WI38 (cell line): ENCODE measurements at regions not wholly inside any gene's neighbourhood (a gene's known extent, or its start where the extent isn't known, plus 50 kb on each side); places are given as distances from the start of the nearest gene placed in this dataset.

Source experiments
- H3K4me3 ChIP-seq: 2 replicates; pipeline ENCODE4 v1.5.1; 2011; ENCODE audit warnings: low read depth, mild to moderate bottlenecking, control low read depth, low read length
- TF ChIP-seq, protein P1 (sequence below): IDR thresholded peaks from 2 replicates; pipeline ENCODE4 v1.5.1; 2012; ENCODE audit warnings: low read depth, mild to moderate bottlenecking, control low read depth, low read length

DNA sequence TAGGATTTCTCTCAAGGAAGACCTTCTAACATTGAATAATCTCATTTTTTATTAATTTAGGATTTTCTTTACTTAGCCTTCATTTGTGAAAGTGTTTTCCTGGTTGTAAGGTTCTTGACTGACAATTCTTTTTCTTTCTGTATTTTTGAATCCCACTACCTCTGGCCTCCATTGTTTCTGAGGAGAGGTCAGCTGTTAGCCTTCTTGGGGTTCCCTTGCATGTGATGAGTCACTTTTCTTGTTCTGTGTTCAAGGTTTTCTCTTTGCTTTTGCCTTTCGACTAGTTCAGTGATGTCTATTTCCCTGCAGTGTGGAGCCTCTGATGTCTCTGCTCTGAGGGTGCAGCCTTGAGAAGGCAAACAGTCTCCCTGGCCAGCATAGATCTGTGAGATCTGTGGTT, 304.1 kb upstream of the ZNF32 start:
- no peak overlapping the region for H3K4me3 ChIP-seq
- TF ChIP-seq, protein P1, sequence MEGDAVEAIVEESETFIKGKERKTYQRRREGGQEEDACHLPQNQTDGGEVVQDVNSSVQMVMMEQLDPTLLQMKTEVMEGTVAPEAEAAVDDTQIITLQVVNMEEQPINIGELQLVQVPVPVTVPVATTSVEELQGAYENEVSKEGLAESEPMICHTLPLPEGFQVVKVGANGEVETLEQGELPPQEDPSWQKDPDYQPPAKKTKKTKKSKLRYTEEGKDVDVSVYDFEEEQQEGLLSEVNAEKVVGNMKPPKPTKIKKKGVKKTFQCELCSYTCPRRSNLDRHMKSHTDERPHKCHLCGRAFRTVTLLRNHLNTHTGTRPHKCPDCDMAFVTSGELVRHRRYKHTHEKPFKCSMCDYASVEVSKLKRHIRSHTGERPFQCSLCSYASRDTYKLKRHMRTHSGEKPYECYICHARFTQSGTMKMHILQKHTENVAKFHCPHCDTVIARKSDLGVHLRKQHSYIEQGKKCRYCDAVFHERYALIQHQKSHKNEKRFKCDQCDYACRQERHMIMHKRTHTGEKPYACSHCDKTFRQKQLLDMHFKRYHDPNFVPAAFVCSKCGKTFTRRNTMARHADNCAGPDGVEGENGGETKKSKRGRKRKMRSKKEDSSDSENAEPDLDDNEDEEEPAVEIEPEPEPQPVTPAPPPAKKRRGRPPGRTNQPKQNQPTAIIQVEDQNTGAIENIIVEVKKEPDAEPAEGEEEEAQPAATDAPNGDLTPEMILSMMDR, result no peak

DNA sequence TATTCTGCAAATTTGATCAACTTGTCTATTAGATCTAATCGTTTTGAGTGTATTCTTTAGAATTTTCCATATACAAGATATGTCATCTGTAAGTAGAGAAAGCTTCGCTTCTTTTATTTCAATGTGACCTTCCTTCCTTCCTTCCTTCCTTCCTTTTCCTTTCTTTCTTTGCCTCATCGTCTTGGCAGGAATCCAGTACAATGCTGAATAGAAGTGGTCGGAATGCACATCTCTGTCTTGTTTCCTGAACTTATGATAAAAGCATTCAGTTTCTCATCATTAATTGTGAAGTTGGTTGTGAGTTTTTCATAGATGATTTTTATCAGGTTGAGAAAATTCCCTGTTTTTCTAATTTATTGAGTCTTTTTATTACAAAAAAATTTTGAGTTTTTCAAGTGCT, 300.7 kb upstream of the ZNF32 start:
- TF ChIP-seq, protein P1, result no peak
- no peak overlapping the region for H3K4me3 ChIP-seq

DNA sequence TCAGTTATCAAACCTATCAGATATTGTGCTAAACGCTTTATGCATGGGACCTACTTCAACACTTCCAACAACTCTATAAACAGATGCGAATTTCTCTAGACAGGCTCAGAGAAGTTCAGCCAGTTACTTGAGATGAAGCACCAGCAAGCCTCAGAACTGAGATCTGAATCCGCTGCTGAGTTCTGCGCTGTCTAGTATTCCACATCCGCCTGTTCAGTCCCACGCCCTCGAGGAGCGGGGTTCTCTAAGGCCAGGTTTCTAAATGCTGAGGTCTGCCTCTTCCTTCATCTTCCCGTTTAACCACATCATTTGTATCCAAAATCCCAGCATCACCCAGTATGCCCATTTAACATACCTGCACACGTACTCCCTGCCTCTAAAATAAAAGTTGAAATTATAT, 297.8 kb upstream of the ZNF32 start:
- no peak overlapping the region for H3K4me3 ChIP-seq
- TF ChIP-seq, protein P1, result no peak

GRCh38 chr10:43945908-43946307, 297.2 kb upstream of the ZNF32 start:
- TF ChIP-seq, protein P1, result no peak
- H3K4me3 ChIP-seq, result no peak overlapping the region

GRCh38 chr10:43945094-43945730, 296.5 kb upstream of the ZNF32 start:
- no peak overlapping the region for H3K4me3 ChIP-seq
- TF ChIP-seq, protein P1, result no peak

GRCh38 chr10:43944381-43945093, 295.9 kb upstream of the ZNF32 start:
- H3K4me3 ChIP-seq, result no peak overlapping the region
- TF ChIP-seq, protein P1, result no peak

DNA sequence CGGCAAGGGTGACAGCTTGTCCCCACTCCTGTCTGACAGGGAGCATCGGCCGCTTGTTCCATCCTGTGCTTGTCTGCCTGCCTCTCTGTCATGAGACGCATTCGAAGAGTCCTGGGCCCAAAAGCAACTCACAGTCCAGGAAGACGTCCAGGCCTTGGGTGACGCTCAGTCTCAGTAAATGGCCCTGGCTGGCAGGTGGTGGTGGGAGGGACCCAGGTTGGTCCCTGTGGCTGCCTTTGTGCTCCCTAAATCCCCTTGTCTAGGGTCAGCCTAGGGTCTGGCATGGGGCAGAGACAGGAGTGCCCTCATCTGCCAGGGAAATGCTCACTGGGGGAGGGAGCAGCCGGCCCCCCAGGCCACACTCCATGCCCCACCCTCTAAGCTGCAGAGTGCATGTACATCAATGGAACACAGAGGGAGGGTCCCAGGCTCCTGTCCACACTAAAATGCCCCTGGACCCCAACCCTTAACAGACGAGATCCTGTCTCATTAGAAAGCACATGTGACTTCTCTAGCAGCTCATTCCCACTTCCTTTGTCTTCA, 295.2 kb upstream of the ZNF32 start:
- TF ChIP-seq, protein P1, result no peak

More for the DNA sequence above, 295.2 kb upstream of the ZNF32 start:
- no peak overlapping the region for H3K4me3 ChIP-seq
